B cell (primary cell): ENCODE measurements at regions not wholly inside any gene's neighbourhood (a gene's known extent, or its start where the extent isn't known, plus 50 kb on each side); places are given as distances from the start of the nearest gene placed in this dataset.

Experiments
- ATAC-seq: fragments of 200-7000 bp; cut with Tn5 transposase; one replicate; pipeline ENCODE4 v1.10.0; 2021; ENCODE audit warnings: low read depth, mild to moderate bottlenecking, moderate number of reproducible peaks, moderate library complexity
- CTCF ChIA-PET: fragments of 350-600 bp; sonication (Branson Sonifier 250); formaldehyde crosslinking; loops from one replicate; lab custom pipeline; 2021; ENCODE audit warnings: antibody characterized with exemption, inconsistent platforms; lab: Charles Lee
- POLR2A ChIA-PET: fragments of 350-600 bp; sonication (Branson Sonifier 250); formaldehyde crosslinking; loops from one replicate; lab custom pipeline; 2021; ENCODE audit warnings: antibody characterized with exemption; lab: Charles Lee
- DNase-seq: peaks from one replicate; pipeline ENCODE4 v3.0.0; 2013
- H2AFZ ChIP-seq: 2 replicates; pipeline ENCODE4 v1.6.1; 2012; ENCODE audit warnings: mild to moderate bottlenecking, low read depth, low read length; ENCODE audit not compliant: insufficient read depth, poor library complexity, severe bottlenecking
- H3K27ac ChIP-seq, 2 donors: 1 replicate in 1 of 2; 2 replicates in 1 of 2; pipeline ENCODE4 v1.5.1; 2012 to 2013; ENCODE audit warnings: low read length in 2 of 2, mild to moderate bottlenecking in 2 of 2, moderate library complexity in 1 of 2
- H3K27me3 ChIP-seq, 4 experiments: fragments of 200-600 bp in 1 of 4; sonication (generic) in 1 of 4; replicated peaks in 1 of 4; 1 replicate in 2 of 4; 2 replicates in 2 of 4; pipeline versions ENCODE4 v1.6.1 to v1.7.0; 2013 to 2016; ENCODE audit warnings: low read length in 3 of 4, mild to moderate bottlenecking in 2 of 4, mixed read lengths in 1 of 4, moderate library complexity in 1 of 4; ENCODE audit not compliant: insufficient read depth in 4 of 4, control insufficient read depth in 3 of 4; ENCODE audit errors: control extremely low read depth in 1 of 4
- H3K36me3 ChIP-seq, 2 experiments: replicated peaks in 1 of 2; 1 replicate in 1 of 2; 2 replicates in 1 of 2; pipeline versions ENCODE4 v1.6.1 to v1.7.1; 2013; ENCODE audit warnings: low read length in 1 of 2; ENCODE audit not compliant: insufficient read depth in 2 of 2, control insufficient read depth in 1 of 2; ENCODE audit errors: control extremely low read depth in 1 of 2, extremely low read depth in 1 of 2
- H3K4me1 ChIP-seq, 2 donors: fragments of 200-600 bp in 1 of 2; sonication (generic) in 1 of 2; 1 replicate in 1 of 2; 2 replicates in 1 of 2; pipeline versions ENCODE4 v1.5.1 to v1.6.1; 2013 to 2017; ENCODE audit warnings: low read length in 2 of 2; ENCODE audit not compliant: control insufficient read depth in 2 of 2, insufficient read depth in 2 of 2
- H3K4me2 ChIP-seq: replicated peaks from 2 replicates; pipeline ENCODE3; 2012; ENCODE audit warnings: mild to moderate bottlenecking, low read depth, low read length; ENCODE audit not compliant: poor library complexity, severe bottlenecking
- H3K4me3 ChIP-seq, 5 experiments: fragments of 200-600 bp in 1 of 5; sonication (generic) in 1 of 5; 1 replicate in 3 of 5; 2 replicates in 2 of 5; pipeline versions ENCODE4 v1.5.1 to v1.7.0; 2011 to 2016; ENCODE audit warnings: low read length in 4 of 5, mild to moderate bottlenecking in 4 of 5, low read depth in 2 of 5, control low read depth in 1 of 5, moderate library complexity in 1 of 5; ENCODE audit not compliant: insufficient read depth in 1 of 5; ENCODE audit errors: control extremely low read depth in 1 of 5, extremely low read depth in 1 of 5
- H3K79me2 ChIP-seq: fragments of 200-600 bp; sonication (generic); one replicate; pipeline ENCODE4 v1.6.0; 2016; ENCODE audit warnings: low read length; ENCODE audit not compliant: control insufficient read depth, insufficient read depth
- H3K9ac ChIP-seq: fragments of 200-600 bp; sonication (generic); 2 replicates; pipeline ENCODE4 v1.6.1; 2017; ENCODE audit warnings: mild to moderate bottlenecking, low read length, moderate library complexity
- H3K9me3 ChIP-seq, 3 donors: one replicate each; pipeline versions ENCODE4 v1.6.1 to v1.7.1; 2013; ENCODE audit warnings: low read length in 2 of 3; ENCODE audit not compliant: control insufficient read depth in 2 of 3, insufficient read depth in 1 of 3; ENCODE audit errors: control extremely low read depth in 1 of 3
- H4K20me1 ChIP-seq: 2 replicates; pipeline ENCODE4 v1.6.0; 2012; ENCODE audit warnings: mild to moderate bottlenecking, low read length; ENCODE audit not compliant: insufficient read depth, control insufficient read depth, poor library complexity, severe bottlenecking
- H3K27ac Mint-ChIP-seq: one replicate; pipeline ENCODE4 v1.8.0; 2021; ENCODE audit warnings: mixed read lengths
- H3K27me3 Mint-ChIP-seq: one replicate; pipeline ENCODE4 v1.8.0; 2021; ENCODE audit warnings: mixed read lengths
- H3K4me1 Mint-ChIP-seq: one replicate; pipeline ENCODE4 v1.8.0; 2021; ENCODE audit warnings: mixed read lengths
- H3K4me3 Mint-ChIP-seq: one replicate; pipeline ENCODE4 v1.8.0; 2021; ENCODE audit warnings: mixed read lengths
- H3K9me3 Mint-ChIP-seq: one replicate; pipeline ENCODE4 v1.8.0; 2022; ENCODE audit warnings: mixed read lengths; ENCODE audit not compliant: insufficient read depth
- EZH2 ChIP-seq: IDR thresholded peaks from 2 replicates; pipeline ENCODE4 v1.6.1; 2012; ENCODE audit warnings: borderline replicate concordance, low read depth, mild to moderate bottlenecking, moderate library complexity, low read length; ENCODE audit not compliant: insufficient read depth, poor library complexity, severe bottlenecking
- WGBS: methylation state at CpG from one replicate; pipeline ENCODE4 v1.1.5; 2013; ENCODE audit warnings: missing lambda C conversion rate; ENCODE audit not compliant: insufficient coverage; 5-methylcytosine and 5-hydroxymethylcytosine counted together
- intact Hi-C: fragments of 100-400 bp; cut with micrococcal nuclease; formaldehyde crosslinking; loops from one replicate; pipeline ENCODE4 v1.10.0; 2022
- TF ChIP-seq, protein P1 (sequence below): fragments of 200-600 bp; IDR thresholded peaks from one replicate; pipeline ENCODE4 v1.8.0; 2022; ENCODE audit warnings: antibody characterized with exemption, mild to moderate bottlenecking

DNA sequence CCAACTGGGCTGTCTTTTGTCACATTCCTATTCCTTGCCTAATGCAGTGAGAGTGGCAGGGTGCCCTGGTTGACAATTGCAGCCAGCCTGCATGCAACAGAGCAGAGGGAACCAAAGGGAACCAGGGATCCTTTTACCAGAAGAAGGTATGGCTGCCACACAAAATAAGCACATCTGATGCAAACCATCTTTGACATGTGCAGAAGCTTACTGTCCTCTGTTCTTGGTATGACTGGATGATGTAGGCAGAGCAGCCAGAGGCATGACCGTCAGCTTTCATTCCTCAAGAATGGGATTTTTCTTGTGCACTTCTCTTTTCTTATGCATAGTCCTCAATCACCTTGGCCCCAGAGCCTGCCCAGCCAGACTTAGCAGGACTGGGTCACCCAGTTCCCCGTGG is 116.1 kb downstream of the UQCRFS1 start:
- Histone ChIP-seq H3K9me3 (peaks cover 0 to 25% (median 0%) of the 10 kb centered on the region in 3 donors), H3K4me3 (no peak overlapping the region), H3K27ac (no peak overlapping the region), H3K9ac (no peak overlapping the region), H3K36me3 (no peaks in the 10 kb centered on the region), H2AFZ (no peak overlapping the region), H3K27me3 (no peaks in the 10 kb centered on the region), H3K79me2 (no peaks in the 10 kb centered on the region), H4K20me1 (no peaks in the 10 kb centered on the region), H3K4me1 (no peaks in the 10 kb centered on the region), H3K4me2 (no peak overlapping the region)
- TF ChIP-seq EZH2, result no peak
- TF ChIP-seq, protein P1, sequence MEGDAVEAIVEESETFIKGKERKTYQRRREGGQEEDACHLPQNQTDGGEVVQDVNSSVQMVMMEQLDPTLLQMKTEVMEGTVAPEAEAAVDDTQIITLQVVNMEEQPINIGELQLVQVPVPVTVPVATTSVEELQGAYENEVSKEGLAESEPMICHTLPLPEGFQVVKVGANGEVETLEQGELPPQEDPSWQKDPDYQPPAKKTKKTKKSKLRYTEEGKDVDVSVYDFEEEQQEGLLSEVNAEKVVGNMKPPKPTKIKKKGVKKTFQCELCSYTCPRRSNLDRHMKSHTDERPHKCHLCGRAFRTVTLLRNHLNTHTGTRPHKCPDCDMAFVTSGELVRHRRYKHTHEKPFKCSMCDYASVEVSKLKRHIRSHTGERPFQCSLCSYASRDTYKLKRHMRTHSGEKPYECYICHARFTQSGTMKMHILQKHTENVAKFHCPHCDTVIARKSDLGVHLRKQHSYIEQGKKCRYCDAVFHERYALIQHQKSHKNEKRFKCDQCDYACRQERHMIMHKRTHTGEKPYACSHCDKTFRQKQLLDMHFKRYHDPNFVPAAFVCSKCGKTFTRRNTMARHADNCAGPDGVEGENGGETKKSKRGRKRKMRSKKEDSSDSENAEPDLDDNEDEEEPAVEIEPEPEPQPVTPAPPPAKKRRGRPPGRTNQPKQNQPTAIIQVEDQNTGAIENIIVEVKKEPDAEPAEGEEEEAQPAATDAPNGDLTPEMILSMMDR, result no peak
- intact Hi-C loops, result no loop called here
- ATAC-seq (no peak), DNase-seq (no peak)
- CTCF ChIA-PET, result no interaction called here
- no peak overlapping the region for H3K27ac Mint-ChIP-seq
- H3K4me1 Mint-ChIP-seq, result no peaks in the 10 kb centered on the region
- 73% methylated on average over 2 of the region's 2 CpGs for WGBS
- H3K27me3 Mint-ChIP-seq, result no peaks in the 10 kb centered on the region
- POLR2A ChIA-PET, result no interaction called here
- H3K4me3 Mint-ChIP-seq, result no peak overlapping the region
- no peaks in the 10 kb centered on the region for H3K9me3 Mint-ChIP-seq

DNA sequence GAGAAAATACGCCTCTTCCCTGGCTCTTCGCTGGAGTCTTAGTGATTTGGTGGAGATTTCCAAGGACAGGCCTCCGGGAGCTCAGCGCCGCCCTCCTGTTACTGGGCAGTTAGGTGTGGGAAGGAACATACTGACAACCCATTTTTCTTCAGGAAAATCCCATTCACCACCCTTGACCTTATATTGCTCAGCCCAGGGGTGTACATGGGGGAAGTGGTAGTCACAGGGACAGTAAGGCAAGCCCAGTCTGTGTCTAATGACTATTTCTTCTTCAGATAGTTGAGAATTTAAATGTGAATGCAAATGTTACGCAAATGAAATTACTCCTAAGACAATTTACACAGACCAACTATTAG is 119.4 kb downstream of the UQCRFS1 start:
- POLR2A ChIA-PET, result no interaction called here
- Histone ChIP-seq H3K36me3 (no peaks in the 10 kb centered on the region), H3K4me3 (no peak overlapping the region), H3K4me1 (no peaks in the 10 kb centered on the region), H3K4me2 (no peak overlapping the region), H3K27me3 (no peaks in the 10 kb centered on the region), H4K20me1 (no peaks in the 10 kb centered on the region), H3K79me2 (no peaks in the 10 kb centered on the region), H3K9me3 (peaks cover 0 to 26% (median 0%) of the 10 kb centered on the region in 3 donors), H3K9ac (no peak overlapping the region), H2AFZ (no peak overlapping the region), H3K27ac (no peak overlapping the region)
- TF ChIP-seq, protein P1, result no peak
- H3K9me3 Mint-ChIP-seq, result no peaks in the 10 kb centered on the region
- WGBS, result no CpG with 5 or more reads among the region's 6 CpGs
- no peak overlapping the region for H3K4me3 Mint-ChIP-seq
- CTCF ChIA-PET, result no interaction called here
- H3K4me1 Mint-ChIP-seq, result no peaks in the 10 kb centered on the region
- H3K27ac Mint-ChIP-seq, result no peak overlapping the region
- intact Hi-C loops, result no loop called here
- ATAC-seq (no peak), DNase-seq (no peak)
- no peaks in the 10 kb centered on the region for H3K27me3 Mint-ChIP-seq
